ENCODE measurements at regions not wholly inside any gene's neighbourhood (a gene's known extent, or its start where the extent isn't known, plus 50 kb on each side); places are given as distances from the start of the nearest gene placed in this dataset.

DNA sequence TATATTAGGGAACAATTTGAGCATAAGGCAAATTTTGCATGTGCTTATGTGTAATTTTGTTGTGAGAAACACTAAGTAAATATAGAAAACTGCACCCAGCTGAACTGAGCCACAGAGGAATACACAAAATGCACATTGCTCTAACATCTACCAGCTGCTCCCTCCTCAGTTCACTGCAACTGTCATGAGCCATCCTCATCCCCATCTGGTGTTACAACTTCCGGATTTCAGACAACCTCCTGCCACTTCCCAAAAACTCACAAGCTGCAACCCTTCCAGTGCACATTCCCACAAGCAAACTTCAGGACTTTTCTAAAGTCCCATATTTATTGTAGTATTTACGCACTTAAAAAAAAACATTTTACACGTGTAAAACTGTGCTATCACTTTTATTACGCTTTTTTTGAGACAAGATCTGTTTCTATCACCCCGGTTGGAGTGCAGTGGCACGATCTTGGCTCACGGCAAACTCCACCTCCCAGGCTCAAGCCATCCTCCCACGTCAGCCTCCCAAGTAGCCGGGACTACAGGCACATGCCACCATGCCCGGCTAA lies 169.1 kb upstream of the TBX3 start:
- TF ChIP-seq, protein P1, sequence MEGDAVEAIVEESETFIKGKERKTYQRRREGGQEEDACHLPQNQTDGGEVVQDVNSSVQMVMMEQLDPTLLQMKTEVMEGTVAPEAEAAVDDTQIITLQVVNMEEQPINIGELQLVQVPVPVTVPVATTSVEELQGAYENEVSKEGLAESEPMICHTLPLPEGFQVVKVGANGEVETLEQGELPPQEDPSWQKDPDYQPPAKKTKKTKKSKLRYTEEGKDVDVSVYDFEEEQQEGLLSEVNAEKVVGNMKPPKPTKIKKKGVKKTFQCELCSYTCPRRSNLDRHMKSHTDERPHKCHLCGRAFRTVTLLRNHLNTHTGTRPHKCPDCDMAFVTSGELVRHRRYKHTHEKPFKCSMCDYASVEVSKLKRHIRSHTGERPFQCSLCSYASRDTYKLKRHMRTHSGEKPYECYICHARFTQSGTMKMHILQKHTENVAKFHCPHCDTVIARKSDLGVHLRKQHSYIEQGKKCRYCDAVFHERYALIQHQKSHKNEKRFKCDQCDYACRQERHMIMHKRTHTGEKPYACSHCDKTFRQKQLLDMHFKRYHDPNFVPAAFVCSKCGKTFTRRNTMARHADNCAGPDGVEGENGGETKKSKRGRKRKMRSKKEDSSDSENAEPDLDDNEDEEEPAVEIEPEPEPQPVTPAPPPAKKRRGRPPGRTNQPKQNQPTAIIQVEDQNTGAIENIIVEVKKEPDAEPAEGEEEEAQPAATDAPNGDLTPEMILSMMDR (conservative IDR thresholded peaks at IDR 0.05; ENCODE audit: low read length), result no peak
- TF ChIP-seq EZH2phosphoT487 (IDR thresholded peaks at IDR 0.05; ENCODE audit: borderline replicate concordance), result no peak

All from Loucy (cell line).